GM21528 (cell line): ENCODE measurements at regions not wholly inside any gene's neighbourhood (a gene's known extent, or its start where the extent isn't known, plus 50 kb on each side); places are given as distances from the start of the nearest gene placed in this dataset.

Experiments used
- ATAC-seq: cut with Tn5 transposase; IDR thresholded peaks from one replicate; pipeline ENCODE4 v1.9.1; 2021; ENCODE audit warnings: mild to moderate bottlenecking, moderate library complexity; ENCODE audit not compliant: unreplicated experiment, low FRiP score

DNA sequence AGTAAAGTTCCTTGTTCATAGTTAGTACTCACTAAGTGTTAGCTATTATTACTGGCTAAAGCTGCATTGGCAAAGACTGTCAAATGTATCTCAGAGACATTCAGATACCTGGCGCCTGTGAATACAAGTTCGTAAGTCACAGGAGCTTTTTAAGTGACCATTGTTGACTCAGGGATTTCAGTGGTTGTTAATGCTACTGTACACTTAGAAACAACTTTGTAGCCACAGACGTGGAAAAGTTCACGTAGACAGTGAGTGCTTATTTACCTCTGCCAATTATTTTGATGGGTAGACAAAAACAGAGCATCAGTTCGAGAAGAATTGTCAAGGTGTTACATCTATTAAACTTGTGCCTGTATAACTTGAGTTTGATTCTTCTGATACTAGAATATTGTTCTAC is 59.1 kb upstream of the RRP15 start:
- ATAC-seq, result no peak
